ENCODE measurements at regions not wholly inside any gene's neighbourhood (a gene's known extent, or its start where the extent isn't known, plus 50 kb on each side); places are given as distances from the start of the nearest gene placed in this dataset.

GRCh38 chr1:113278371-113278770 is 111.9 kb upstream of the MAGI3 start:
- TF ChIP-seq, protein P1, sequence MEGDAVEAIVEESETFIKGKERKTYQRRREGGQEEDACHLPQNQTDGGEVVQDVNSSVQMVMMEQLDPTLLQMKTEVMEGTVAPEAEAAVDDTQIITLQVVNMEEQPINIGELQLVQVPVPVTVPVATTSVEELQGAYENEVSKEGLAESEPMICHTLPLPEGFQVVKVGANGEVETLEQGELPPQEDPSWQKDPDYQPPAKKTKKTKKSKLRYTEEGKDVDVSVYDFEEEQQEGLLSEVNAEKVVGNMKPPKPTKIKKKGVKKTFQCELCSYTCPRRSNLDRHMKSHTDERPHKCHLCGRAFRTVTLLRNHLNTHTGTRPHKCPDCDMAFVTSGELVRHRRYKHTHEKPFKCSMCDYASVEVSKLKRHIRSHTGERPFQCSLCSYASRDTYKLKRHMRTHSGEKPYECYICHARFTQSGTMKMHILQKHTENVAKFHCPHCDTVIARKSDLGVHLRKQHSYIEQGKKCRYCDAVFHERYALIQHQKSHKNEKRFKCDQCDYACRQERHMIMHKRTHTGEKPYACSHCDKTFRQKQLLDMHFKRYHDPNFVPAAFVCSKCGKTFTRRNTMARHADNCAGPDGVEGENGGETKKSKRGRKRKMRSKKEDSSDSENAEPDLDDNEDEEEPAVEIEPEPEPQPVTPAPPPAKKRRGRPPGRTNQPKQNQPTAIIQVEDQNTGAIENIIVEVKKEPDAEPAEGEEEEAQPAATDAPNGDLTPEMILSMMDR (IDR thresholded peaks at IDR 0.05): no peak
- TF ChIP-seq POLR2A (IDR thresholded peaks at IDR 0.05): no peak

All from gastroesophageal sphincter (tissue), 3 donors.